Natural killer cell treated with Interleukin-12 subunit alpha and Interleukin-12 subunit beta and Interleukin-15 and Interleukin-18, amount 100 ng/mL, for 72 hours (primary cell): ENCODE measurements at regions not wholly inside any gene's neighbourhood (a gene's known extent, or its start where the extent isn't known, plus 50 kb on each side); places are given as distances from the start of the nearest gene placed in this dataset.

ENCODE experiments used
- ATAC-seq, 2 donors: fragments of 150-1000 bp; cut with Tn5 transposase in 1 of 2; sonication (Bioruptor Pico), chemical (Tn5 transposase) in 1 of 2; 2 replicates each; pipeline ENCODE4 v1.10.0; 2021
- DNase-seq: peaks from one replicate; pipeline ENCODE4 v3.0.0; 2022; ENCODE audit warnings: low spot score
- H3K27ac Mint-ChIP-seq, 2 donors: 1 replicate in 1 of 2; 2 replicates in 1 of 2; pipeline ENCODE4 v1.8.0; 2022; ENCODE audit warnings: mixed read lengths in 2 of 2, mild to moderate bottlenecking in 1 of 2, moderate library complexity in 1 of 2
- H3K27me3 Mint-ChIP-seq, 2 donors: 1 replicate in 1 of 2; 2 replicates in 1 of 2; pipeline ENCODE4 v1.8.0; 2022; ENCODE audit warnings: mixed read lengths in 2 of 2
- H3K36me3 Mint-ChIP-seq: one replicate; pipeline ENCODE4 v1.8.0; 2022; ENCODE audit warnings: mixed read lengths
- H3K4me1 Mint-ChIP-seq, 2 donors: 1 replicate in 1 of 2; 2 replicates in 1 of 2; pipeline ENCODE4 v1.8.0; 2022; ENCODE audit warnings: low read depth in 2 of 2, mixed read lengths in 2 of 2, mild to moderate bottlenecking in 1 of 2
- H3K4me3 Mint-ChIP-seq: one replicate; pipeline ENCODE4 v1.8.0; 2022; ENCODE audit warnings: mixed read lengths
- H3K9me3 Mint-ChIP-seq: 2 replicates; pipeline ENCODE4 v1.8.0; 2022; ENCODE audit warnings: mixed read lengths

- Mint-ChIP-seq H3K4me1 (no peaks in the 10 kb centered on the region), H3K36me3 (no peaks in the 10 kb centered on the region), H3K27me3 (peaks cover 32 to 73% of the 10 kb centered on the region in 2 donors), H3K27ac (no peak overlapping the region), H3K4me3 (no peak overlapping the region), H3K9me3 (no peaks in the 10 kb centered on the region)
- DNase-seq (no peak), ATAC-seq (no peak)
Measured at GRCh38 chr5:73321757-73322436, 126.7 kb downstream of the FOXD1 start.

- no peak overlapping the region for H3K4me3 Mint-ChIP-seq
- H3K27ac Mint-ChIP-seq = no peak overlapping the region
- no peaks in the 10 kb centered on the region for H3K4me1 Mint-ChIP-seq
- no peaks in the 10 kb centered on the region for H3K36me3 Mint-ChIP-seq
- no peaks in the 10 kb centered on the region for H3K9me3 Mint-ChIP-seq
- DNase-seq = no peak
- peaks cover 27 to 73% of the 10 kb centered on the region in 2 donors for H3K27me3 Mint-ChIP-seq
- no peak for ATAC-seq
Measured at GRCh38 chr5:73319036-73319435, 129.5 kb downstream of the FOXD1 start.

GRCh38 chr5:73318308-73318719 is 130.3 kb downstream of the FOXD1 start:
- no peak overlapping the region for H3K4me3 Mint-ChIP-seq
- H3K27me3 Mint-ChIP-seq = peaks cover 29 to 74% of the 10 kb centered on the region in 2 donors
- ATAC-seq (no peak), DNase-seq (no peak)
- H3K27ac Mint-ChIP-seq = no peak overlapping the region
- peaks cover 2% of the 10 kb centered on the region for H3K36me3 Mint-ChIP-seq
- H3K4me1 Mint-ChIP-seq = peaks cover 0 to under 1% of the 10 kb centered on the region in 2 donors
- H3K9me3 Mint-ChIP-seq = no peaks in the 10 kb centered on the region

GRCh38 chr5:73317523-73317922 is 131.1 kb downstream of the FOXD1 start:
- DNase-seq = no peak
- Mint-ChIP-seq H3K4me3 (no peak overlapping the region), H3K27ac (no peak overlapping the region), H3K27me3 (peaks cover 33 to 74% of the 10 kb centered on the region in 2 donors), H3K4me1 (peaks cover 3 to 6% of the 10 kb centered on the region in 2 donors), H3K36me3 (peaks cover 7% of the 10 kb centered on the region), H3K9me3 (no peaks in the 10 kb centered on the region)
- no peak for ATAC-seq

GRCh38 chr5:73314395-73315257 is 134.0 kb downstream of the FOXD1 start:
- Mint-ChIP-seq H3K4me3 (no peak overlapping the region), H3K27ac (no peak overlapping the region), H3K9me3 (no peaks in the 10 kb centered on the region)

GRCh38 chr5:73312872-73313510 is 135.6 kb downstream of the FOXD1 start:
- Mint-ChIP-seq H3K27me3 (peaks cover 33 to 75% of the 10 kb centered on the region in 2 donors), H3K4me1 (peaks cover 3 to 6% of the 10 kb centered on the region in 2 donors), H3K4me3 (no peak overlapping the region), H3K9me3 (no peaks in the 10 kb centered on the region), H3K36me3 (peaks cover 7% of the 10 kb centered on the region), H3K27ac (no peak overlapping the region)
- no peak for ATAC-seq
- DNase-seq = no peak

More at GRCh38 chr5:73314395-73315257, 134.0 kb downstream of the FOXD1 start:
- Mint-ChIP-seq H3K4me1 (peaks cover 3 to 6% of the 10 kb centered on the region in 2 donors), H3K36me3 (peaks cover 7% of the 10 kb centered on the region), H3K27me3 (peaks cover 37 to 77% of the 10 kb centered on the region in 2 donors)
- ATAC-seq = no peak
- no peak for DNase-seq

GRCh38 chr5:73312146-73312871 is 136.3 kb downstream of the FOXD1 start:
- DNase-seq = no peak
- peaks cover 7% of the 10 kb centered on the region for H3K36me3 Mint-ChIP-seq
- no peak overlapping the region for H3K4me3 Mint-ChIP-seq
- H3K9me3 Mint-ChIP-seq = no peaks in the 10 kb centered on the region
- H3K4me1 Mint-ChIP-seq = peaks cover 3 to 6% of the 10 kb centered on the region in 2 donors
- peak in 1 of 2 donors; percentile 60 for ATAC-seq
- no peak overlapping the region for H3K27ac Mint-ChIP-seq
- peaks cover 38 to 75% of the 10 kb centered on the region in 2 donors for H3K27me3 Mint-ChIP-seq

GRCh38 chr5:73311291-73312110 is 137.1 kb downstream of the FOXD1 start:
- ATAC-seq = no peak
- H3K4me3 Mint-ChIP-seq = no peak overlapping the region

GRCh38 chr5:73307645-73308355 is 134.8 kb downstream of the TMEM174 start:
- no peak for DNase-seq

More at GRCh38 chr5:73311291-73312110, 137.1 kb downstream of the FOXD1 start:
- H3K4me1 Mint-ChIP-seq = peaks cover 3 to 6% of the 10 kb centered on the region in 2 donors
- H3K36me3 Mint-ChIP-seq = peaks cover 7% of the 10 kb centered on the region
- peaks cover 40 to 76% of the 10 kb centered on the region in 2 donors for H3K27me3 Mint-ChIP-seq
- no peaks in the 10 kb centered on the region for H3K9me3 Mint-ChIP-seq
- DNase-seq = no peak
- H3K27ac Mint-ChIP-seq = no peak overlapping the region

GRCh38 chr5:73306741-73307275 is 133.8 kb downstream of the TMEM174 start:
- ATAC-seq = no peak
- DNase-seq = no peak
- peaks cover 53 to 81% of the 10 kb centered on the region in 2 donors for H3K27me3 Mint-ChIP-seq
- no peaks in the 10 kb centered on the region for H3K9me3 Mint-ChIP-seq
- H3K36me3 Mint-ChIP-seq = peaks cover 4% of the 10 kb centered on the region
- peaks cover 0 to 3% of the 10 kb centered on the region in 2 donors for H3K4me1 Mint-ChIP-seq
- H3K27ac Mint-ChIP-seq = no peak overlapping the region
- no peak overlapping the region for H3K4me3 Mint-ChIP-seq

More at GRCh38 chr5:73307645-73308355, 134.8 kb downstream of the TMEM174 start:
- Mint-ChIP-seq H3K4me3 (no peak overlapping the region), H3K36me3 (peaks cover 2% of the 10 kb centered on the region), H3K4me1 (peaks cover under 1 to 1% of the 10 kb centered on the region in 2 donors), H3K9me3 (no peaks in the 10 kb centered on the region), H3K27me3 (peaks cover 53 to 81% of the 10 kb centered on the region in 2 donors), H3K27ac (no peak overlapping the region)
- ATAC-seq = no peak

- H3K4me1 Mint-ChIP-seq = peaks cover 0 to 3% of the 10 kb centered on the region in 2 donors
- ATAC-seq = no peak
- no peaks in the 10 kb centered on the region for H3K9me3 Mint-ChIP-seq
- H3K4me3 Mint-ChIP-seq = no peak overlapping the region
- peaks cover 4% of the 10 kb centered on the region for H3K36me3 Mint-ChIP-seq
- peaks cover 54 to 84% of the 10 kb centered on the region in 2 donors for H3K27me3 Mint-ChIP-seq
- H3K27ac Mint-ChIP-seq = no peak overlapping the region
- no peak for DNase-seq
Measured at GRCh38 chr5:73306078-73306719, 133.2 kb downstream of the TMEM174 start.
